Loucy (cell line): ENCODE measurements at regions not wholly inside any gene's neighbourhood (a gene's known extent, or its start where the extent isn't known, plus 50 kb on each side); places are given as distances from the start of the nearest gene placed in this dataset.

Experiments used
- H2AFZ ChIP-seq: fragments of 200-600 bp; sonication (generic); 2 replicates; pipeline ENCODE4 v1.6.0; 2016; ENCODE audit warnings: antibody characterized with exemption, mild to moderate bottlenecking, low read length, moderate library complexity
- H3F3A ChIP-seq: fragments of 200-600 bp; 2 replicates; pipeline ENCODE4 v1.6.0; 2016; ENCODE audit warnings: antibody characterized with exemption, low read depth, mild to moderate bottlenecking
- H3K27me3 ChIP-seq: fragments of 200-600 bp; sonication (generic); 2 replicates; pipeline ENCODE4 v1.6.1; 2014; ENCODE audit warnings: low read length, mild to moderate bottlenecking; ENCODE audit not compliant: insufficient read depth, poor library complexity, severe bottlenecking
- H3K36me3 ChIP-seq: fragments of 200-600 bp; sonication (generic); 2 replicates; pipeline ENCODE4 v1.6.1; 2016; ENCODE audit warnings: low read length; ENCODE audit not compliant: insufficient read depth
- H3K4me1 ChIP-seq: fragments of 200-600 bp; sonication (generic); 2 replicates; pipeline ENCODE4 v1.5.1; 2014; ENCODE audit warnings: low read length, mild to moderate bottlenecking; ENCODE audit not compliant: insufficient read depth, poor library complexity, severe bottlenecking
- H3K4me2 ChIP-seq: fragments of 200-600 bp; sonication (generic); 2 replicates; pipeline ENCODE4 v1.6.0; 2014; ENCODE audit warnings: antibody characterized with exemption, low read length, low read depth, mild to moderate bottlenecking; ENCODE audit not compliant: poor library complexity, severe bottlenecking
- H3K4me3 ChIP-seq: fragments of 200-600 bp; sonication (generic); 2 replicates; pipeline ENCODE4 v1.5.1; 2014; ENCODE audit warnings: low read length, mild to moderate bottlenecking, mixed read lengths; ENCODE audit not compliant: poor library complexity, severe bottlenecking
- H3K79me2 ChIP-seq: fragments of 200-600 bp; sonication (generic); 2 replicates; pipeline ENCODE4 v1.6.1; 2014; ENCODE audit warnings: low read length; ENCODE audit not compliant: insufficient read depth
- H3K9ac ChIP-seq: fragments of 200-600 bp; sonication (generic); 2 replicates; pipeline ENCODE4 v1.6.0; 2014; ENCODE audit warnings: mild to moderate bottlenecking, low read depth, low read length, moderate library complexity; ENCODE audit not compliant: poor library complexity, severe bottlenecking
- H3K9me2 ChIP-seq: fragments of 200-600 bp; sonication (generic); replicated peaks from 2 replicates; pipeline ENCODE4 v1.6.1; 2016; ENCODE audit warnings: low read depth, low read length, mixed read lengths
- H3K9me3 ChIP-seq: fragments of 200-600 bp; sonication (generic); 2 replicates; pipeline ENCODE4 v1.6.1; 2014; ENCODE audit warnings: mild to moderate bottlenecking, antibody characterized with exemption, low read length, low read depth; ENCODE audit not compliant: insufficient read depth
- H4K20me1 ChIP-seq: fragments of 200-600 bp; sonication (generic); 2 replicates; pipeline ENCODE4 v1.6.0; 2014; ENCODE audit warnings: antibody characterized with exemption, low read length, mild to moderate bottlenecking; ENCODE audit not compliant: insufficient read depth, poor library complexity, severe bottlenecking
- CTCF ChIP-seq: fragments of 200-600 bp; sonication (generic); conservative IDR thresholded peaks from 2 replicates; pipeline ENCODE4 v1.5.1; 2014; ENCODE audit warnings: mild to moderate bottlenecking, antibody characterized with exemption, low read length
- EZH2phosphoT487 ChIP-seq: fragments of 200-600 bp; IDR thresholded peaks from 2 replicates; pipeline ENCODE4 v1.6.1; 2018; ENCODE audit warnings: antibody characterized with exemption, mild to moderate bottlenecking, moderate library complexity, borderline replicate concordance

DNA sequence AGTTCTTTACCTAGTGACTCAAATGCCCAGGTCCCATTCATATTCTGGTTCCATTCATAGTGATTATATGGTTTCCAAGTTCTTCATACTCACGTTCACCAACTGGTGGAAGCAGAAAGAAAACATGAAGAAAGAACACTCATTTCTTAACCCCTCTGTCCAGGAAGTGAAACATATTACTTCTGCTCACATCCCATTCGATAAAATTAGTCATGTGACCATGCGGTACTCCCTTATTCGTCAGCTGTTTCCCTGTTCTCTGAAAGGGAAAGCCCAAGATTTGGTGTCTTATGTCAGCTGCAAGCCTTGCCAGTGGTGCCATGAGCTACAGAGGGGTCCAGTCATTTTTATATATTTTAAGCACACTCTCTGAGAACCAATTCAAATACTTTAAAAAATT is 387.0 kb upstream of the DMAC1 start:
- no peaks in the 10 kb centered on the region for H3K79me2 ChIP-seq
- no peaks in the 10 kb centered on the region for H3K36me3 ChIP-seq
- H4K20me1 ChIP-seq, result no peaks in the 10 kb centered on the region
- no peak overlapping the region for H2AFZ ChIP-seq
- no peaks in the 10 kb centered on the region for H3K9me2 ChIP-seq
- H3K4me1 ChIP-seq, result no peaks in the 10 kb centered on the region
- no peak overlapping the region for H3K4me3 ChIP-seq
- TF ChIP-seq EZH2phosphoT487 (no peak), CTCF (no peak)
- H3K27me3 ChIP-seq, result no peaks in the 10 kb centered on the region
- H3F3A ChIP-seq, result no peaks in the 10 kb centered on the region
- H3K4me2 ChIP-seq, result no peak overlapping the region
- H3K9me3 ChIP-seq, result no peaks in the 10 kb centered on the region
- H3K9ac ChIP-seq, result no peak overlapping the region

DNA sequence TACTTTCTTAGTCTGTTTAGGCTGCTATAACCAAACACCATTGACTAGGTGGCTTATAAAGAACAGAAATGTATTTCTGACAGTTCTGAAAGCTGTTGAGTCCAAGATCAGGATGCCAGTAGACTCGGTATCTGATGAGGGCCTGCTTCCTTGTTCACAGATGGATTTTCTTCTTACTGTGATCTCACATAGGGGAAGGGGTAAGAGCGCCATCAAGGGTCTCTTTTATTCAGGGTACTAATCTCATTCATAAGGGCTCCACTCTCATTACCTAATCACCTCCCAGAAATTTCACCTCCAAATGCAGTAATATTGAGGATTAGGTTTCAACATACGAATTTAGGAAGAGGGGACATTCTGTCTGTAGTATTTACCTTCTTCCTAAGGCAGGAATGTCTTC is 384.0 kb upstream of the DMAC1 start:
- H3K9me2 ChIP-seq, result no peaks in the 10 kb centered on the region
- H3F3A ChIP-seq, result no peaks in the 10 kb centered on the region
- H4K20me1 ChIP-seq, result no peaks in the 10 kb centered on the region
- H3K4me1 ChIP-seq, result no peaks in the 10 kb centered on the region
- peak overlapping the region; percentile 2; the same call in 1 of the 2 replicates for H2AFZ ChIP-seq
- H3K4me2 ChIP-seq, result no peak overlapping the region
- H3K4me3 ChIP-seq, result no peak overlapping the region
- H3K9me3 ChIP-seq, result no peaks in the 10 kb centered on the region
- no peaks in the 10 kb centered on the region for H3K36me3 ChIP-seq
- no peaks in the 10 kb centered on the region for H3K27me3 ChIP-seq
- TF ChIP-seq EZH2phosphoT487 (no peak), CTCF (peak; percentile 43)
- H3K79me2 ChIP-seq, result no peaks in the 10 kb centered on the region
- no peak overlapping the region for H3K9ac ChIP-seq

- H3K4me1 ChIP-seq, result no peaks in the 10 kb centered on the region
- no peaks in the 10 kb centered on the region for H3K9me3 ChIP-seq
- H3K4me3 ChIP-seq, result no peak overlapping the region
- H4K20me1 ChIP-seq, result no peaks in the 10 kb centered on the region
- no peaks in the 10 kb centered on the region for H3K9me2 ChIP-seq
- H3K79me2 ChIP-seq, result no peaks in the 10 kb centered on the region
- H3K36me3 ChIP-seq, result no peaks in the 10 kb centered on the region
- TF ChIP-seq EZH2phosphoT487, result no peak
- no peak for TF ChIP-seq CTCF
- H2AFZ ChIP-seq, result no peak overlapping the region
- H3K4me2 ChIP-seq, result no peak overlapping the region
- H3K27me3 ChIP-seq, result no peaks in the 10 kb centered on the region
- no peaks in the 10 kb centered on the region for H3F3A ChIP-seq
- no peak overlapping the region for H3K9ac ChIP-seq
Measured at GRCh38 chr9:8179381-8180053, 379.9 kb upstream of the DMAC1 start.
